Fibroblast of upper back skin (primary cell): ENCODE measurements at regions not wholly inside any gene's neighbourhood (a gene's known extent, or its start where the extent isn't known, plus 50 kb on each side); places are given as distances from the start of the nearest gene placed in this dataset.

Experiments
- DNase-seq: peaks from one replicate; pipeline ENCODE4 v3.0.0-alpha.2; 2013

DNA sequence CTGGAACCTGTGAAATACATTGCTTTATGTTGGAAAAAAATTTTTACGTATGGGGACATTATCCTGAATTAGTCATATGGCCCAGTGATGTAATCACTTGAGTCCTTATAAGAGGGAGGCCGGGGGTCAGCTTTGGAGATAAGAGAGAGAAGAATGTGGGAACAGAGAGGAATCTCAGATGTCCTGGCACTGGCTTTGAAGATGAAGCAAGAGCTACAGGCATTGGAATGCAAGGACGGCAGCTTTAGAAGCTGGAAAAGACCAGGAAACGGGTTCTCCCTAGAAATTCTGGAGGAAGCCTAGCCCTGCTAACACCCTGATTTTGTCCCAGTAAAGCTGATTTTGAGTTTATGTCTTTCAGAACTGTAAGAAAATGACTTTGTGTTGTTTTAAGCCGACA lies 1129.9 kb upstream of the GYPC start:
- DNase-seq: no peak

GRCh38 chr2:125535089-125535488 lies 1120.9 kb upstream of the GYPC start:
- DNase-seq: no peak

DNA sequence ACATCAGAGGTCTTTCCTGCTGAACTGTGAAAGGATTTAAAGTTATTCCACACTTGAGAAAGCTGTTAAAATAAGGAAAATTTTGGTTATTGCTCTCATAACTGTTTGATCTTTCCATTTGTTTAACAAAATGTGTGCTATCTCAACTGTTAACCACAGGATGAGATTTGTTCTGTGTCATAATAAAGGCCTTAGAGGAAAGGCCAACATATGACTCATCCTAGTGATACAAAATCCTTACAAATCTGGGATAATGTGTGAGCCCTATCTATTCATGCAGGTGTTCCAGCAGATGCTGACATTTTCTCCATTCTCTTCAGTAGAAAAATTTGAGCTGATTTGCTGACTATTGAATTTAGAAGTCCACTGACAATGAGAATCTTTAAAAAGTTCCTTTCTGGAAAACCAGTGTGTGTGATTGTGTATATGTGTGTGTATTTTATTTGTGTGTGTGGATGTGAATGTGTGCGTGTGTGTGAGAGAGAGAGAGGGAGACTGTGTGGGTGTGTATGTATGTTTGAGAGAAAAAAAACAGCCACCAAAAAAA lies 1111.9 kb upstream of the GYPC start:
- DNase-seq: no peak

DNA sequence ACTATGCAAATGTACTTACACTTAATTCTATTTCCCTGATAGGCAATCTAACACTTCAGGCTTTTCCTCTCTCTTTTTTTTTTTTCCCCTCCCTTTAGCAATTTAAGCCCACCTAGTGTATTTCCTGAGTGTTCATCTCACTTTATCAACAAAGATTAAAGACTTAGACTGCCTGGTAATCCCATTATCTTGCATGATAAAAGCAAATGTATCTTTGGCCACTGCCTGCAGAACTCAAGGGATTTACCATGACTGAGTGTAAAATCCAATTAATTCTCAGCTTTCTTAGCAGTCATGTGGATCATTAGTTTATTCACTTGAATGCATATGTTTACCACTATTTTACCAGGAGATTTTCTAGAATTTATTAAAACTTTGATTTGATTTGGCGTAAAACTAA lies 1102.2 kb upstream of the GYPC start:
- no peak for DNase-seq

DNA sequence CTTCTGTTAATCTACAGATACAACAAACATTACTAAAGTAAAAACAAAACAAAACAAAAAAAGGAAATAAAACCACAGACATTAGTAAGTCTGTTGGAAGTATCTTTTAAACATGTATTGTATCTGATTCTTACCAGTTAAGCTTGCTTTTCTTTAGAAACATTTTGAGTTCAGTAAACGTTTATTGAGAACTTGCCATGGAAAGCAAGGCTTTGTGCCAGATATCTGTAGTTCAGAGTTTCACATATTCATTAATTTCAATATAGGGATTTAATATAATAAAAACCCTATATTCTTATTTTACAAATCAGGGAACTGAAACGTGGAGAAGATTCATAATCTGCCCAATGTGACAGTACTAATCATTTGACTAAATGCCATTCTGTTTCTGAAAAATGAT lies 1101.0 kb upstream of the GYPC start:
- no peak for DNase-seq

- no peak for DNase-seq
These were observed 1096.8 kb upstream of the GYPC start for GRCh38 chr2:125559186-125559585.

- no peak for DNase-seq
These were observed 1095.1 kb upstream of the GYPC start for GRCh38 chr2:125560855-125561254.

DNA sequence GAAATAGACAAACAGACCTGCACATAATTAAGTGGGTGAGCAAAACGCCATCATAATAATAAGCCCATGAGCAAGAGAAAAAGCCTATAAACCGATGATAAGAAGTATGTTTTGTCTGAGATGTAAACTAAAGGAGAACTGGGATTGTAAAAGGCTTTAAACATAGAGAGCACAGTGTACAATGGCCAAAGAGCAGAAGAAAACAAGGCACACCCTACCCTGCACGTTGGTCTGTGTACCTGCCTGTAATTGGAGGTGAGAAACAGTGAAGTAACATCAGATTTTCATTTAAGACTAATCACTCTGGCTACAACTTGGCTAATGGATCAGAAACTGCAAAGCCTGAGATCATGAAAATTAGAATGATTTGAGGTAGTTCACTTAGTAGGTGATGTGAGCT lies 1094.7 kb upstream of the GYPC start:
- no peak for DNase-seq

DNA sequence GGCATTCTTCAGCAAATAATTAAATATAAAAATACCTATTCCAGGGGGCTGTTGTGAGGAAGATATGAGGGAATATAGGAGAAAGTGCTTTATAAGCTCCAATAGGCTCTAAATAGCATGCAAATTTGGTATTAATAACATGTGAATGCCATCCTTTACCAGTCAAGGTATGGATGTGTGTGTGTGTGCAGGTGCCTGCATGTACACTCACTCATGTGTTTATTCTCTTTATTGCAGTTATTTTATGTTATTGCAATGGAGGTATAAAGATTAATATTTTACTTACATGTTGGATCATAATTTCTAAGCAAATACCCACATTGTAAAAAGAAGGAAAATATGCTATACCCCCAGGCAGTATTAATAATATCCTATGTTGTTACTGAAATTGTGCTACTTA lies 1093.0 kb upstream of the GYPC start:
- no peak for DNase-seq

DNA sequence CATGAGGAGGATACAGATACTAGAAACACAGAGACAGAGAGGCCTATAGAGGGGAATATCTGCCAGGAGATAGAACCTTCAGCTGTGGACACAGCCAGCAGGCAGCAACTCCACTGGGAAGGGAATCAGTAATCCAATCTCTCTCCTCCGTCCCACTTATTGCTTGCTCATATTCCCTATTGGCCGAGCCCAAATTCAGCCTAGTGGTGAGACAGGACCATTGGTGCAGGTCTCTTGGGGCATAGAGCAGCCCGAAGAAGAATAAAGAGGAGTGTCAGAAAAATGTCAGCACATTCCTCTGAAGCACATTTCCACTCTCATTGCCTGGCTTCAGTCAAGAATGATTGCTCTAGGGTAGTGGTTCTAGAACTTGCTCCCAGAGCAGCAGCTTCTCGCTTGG lies 1091.5 kb upstream of the GYPC start:
- no peak for DNase-seq

- DNase-seq: no peak
These were observed 1089.5 kb upstream of the GYPC start for GRCh38 chr2:125566422-125566821.

- no peak for DNase-seq
These were observed 1088.9 kb upstream of the GYPC start for GRCh38 chr2:125567100-125567499.

DNA sequence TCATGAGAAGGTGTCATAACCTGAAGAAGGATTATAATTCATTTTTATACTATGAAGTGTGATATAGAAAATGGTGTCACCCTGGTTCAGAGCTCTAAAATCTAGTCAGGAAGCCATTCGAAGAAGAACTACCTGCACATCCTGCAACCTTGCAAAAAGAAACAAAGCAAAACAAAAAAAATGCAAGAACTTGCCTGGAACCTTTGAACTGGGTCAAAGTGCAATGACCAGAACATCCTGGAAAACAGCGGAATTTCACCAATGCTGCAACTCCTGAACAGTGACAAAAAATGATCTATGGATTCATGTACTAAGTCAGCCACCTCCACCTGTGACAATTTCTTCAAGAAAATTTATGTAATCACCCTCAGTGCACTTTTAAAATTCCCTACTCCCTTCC lies 1083.3 kb upstream of the GYPC start:
- no peak for DNase-seq

GRCh38 chr2:125573432-125573831 lies 1082.5 kb upstream of the GYPC start:
- DNase-seq: no peak

DNA sequence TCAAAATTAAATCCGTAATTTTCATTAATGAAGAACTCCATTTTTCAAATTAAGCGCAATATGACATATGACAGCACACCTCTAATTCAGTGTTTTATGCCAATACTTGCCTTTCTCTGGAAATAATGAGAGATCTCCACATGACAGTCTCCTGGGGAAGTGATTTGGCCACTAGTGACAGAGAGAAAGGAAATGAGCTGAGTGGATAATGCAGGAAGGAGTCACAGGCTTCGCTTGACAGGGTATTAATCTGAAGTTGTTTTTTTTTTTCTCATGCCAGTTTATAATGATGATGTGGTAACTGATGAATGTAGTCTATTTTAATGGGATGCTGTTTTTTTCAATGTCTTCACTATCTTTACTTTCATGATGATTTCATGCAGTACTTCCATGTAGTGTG lies 1079.4 kb upstream of the GYPC start:
- no peak for DNase-seq

GRCh38 chr2:125581557-125581956 lies 1074.4 kb upstream of the GYPC start:
- no peak for DNase-seq

- DNase-seq: no peak
These were observed 1073.4 kb upstream of the GYPC start for GRCh38 chr2:125582516-125582915.

DNA sequence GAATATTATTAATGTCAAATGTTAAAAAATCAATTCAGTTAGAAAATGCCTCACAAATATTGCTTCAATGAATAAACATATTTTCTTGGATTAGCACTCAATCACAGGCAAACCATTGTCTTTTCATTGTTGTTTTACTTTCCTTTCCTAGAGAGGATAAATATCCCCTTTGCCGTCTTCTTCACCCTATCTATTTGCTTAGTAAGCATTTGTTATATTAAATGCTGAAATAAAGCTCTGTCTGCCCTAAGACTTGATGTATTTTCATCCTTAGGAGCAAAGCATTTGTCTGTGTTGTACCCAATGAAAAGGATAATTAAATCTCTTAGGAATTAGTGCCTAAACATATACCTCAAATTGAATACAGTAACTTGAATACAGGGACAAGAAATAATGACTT lies 1071.2 kb upstream of the GYPC start:
- no peak for DNase-seq

DNA sequence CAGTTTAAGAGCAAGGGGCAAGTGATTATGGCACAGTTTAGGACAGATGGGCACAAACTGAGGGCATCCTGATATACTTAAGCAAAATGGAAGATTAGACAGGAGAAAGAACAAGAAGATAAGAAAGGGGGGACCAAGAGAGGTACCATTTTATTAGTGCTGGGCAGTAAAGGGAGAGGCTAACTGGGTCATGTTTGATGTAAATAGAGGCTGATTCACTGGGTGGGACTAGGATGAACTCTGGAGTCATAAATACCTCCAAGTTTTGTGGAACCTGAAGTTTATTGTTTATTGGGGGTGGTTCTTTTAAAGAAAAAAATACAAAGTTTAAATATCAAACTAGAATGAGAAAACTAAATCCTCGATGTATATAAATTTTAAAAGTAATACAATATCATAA lies 1067.2 kb upstream of the GYPC start:
- no peak for DNase-seq

DNA sequence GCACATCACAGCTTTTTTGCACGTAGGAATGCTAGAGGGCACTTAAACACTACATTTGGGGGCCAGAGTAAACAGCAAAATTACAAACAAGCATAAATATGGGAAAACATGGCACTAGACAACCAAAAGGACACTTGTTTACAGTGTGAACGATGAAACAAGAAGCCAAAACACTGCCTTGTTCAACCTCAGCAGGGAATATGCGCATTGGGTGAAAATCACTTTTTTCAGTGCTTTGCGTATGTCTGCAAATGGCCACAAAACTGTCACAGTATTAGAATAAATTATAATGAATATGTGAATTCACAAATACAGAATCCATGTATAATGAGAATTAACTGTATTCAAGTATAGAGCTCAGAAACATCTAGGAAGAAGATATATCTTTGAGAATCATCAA lies 1064.0 kb upstream of the GYPC start:
- DNase-seq: no peak

DNA sequence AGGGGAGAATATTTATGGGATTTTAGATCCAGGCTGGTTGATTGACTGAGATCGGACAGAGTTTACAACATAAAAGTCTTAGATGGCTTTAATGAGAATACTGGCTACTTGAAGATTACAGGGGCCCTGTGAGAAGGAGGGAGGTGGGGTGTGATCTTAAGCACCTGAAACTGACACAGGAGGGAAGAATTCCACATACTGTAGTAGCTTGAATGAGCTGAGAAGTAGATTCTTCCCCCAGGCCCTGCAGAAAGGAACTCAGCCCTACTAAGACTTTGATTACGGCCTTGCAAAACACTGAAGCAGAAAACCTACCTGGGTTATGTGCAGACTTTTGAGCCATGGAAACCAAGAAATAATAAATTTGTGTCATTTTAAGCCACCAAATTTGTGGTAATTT lies 1062.9 kb upstream of the GYPC start:
- no peak for DNase-seq

DNA sequence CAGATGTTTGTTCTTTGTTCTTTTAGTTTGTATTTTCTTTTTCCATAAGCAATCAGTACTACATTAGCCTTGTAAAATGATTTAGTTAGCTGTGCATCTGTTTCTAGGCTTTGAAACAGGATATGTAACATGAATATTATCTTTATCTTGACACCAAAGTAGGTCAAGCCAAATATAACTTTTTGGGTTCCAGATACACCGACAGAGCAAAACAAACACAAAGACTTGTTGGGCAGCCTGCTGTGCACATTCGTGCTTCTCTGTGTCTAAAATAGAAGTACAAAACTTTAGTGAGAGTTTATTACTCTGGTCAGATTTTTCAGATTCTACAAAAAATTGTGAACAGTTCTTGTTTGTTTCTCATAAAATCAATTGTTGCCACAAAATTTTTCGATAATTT lies 1059.3 kb upstream of the GYPC start:
- DNase-seq: no peak

DNA sequence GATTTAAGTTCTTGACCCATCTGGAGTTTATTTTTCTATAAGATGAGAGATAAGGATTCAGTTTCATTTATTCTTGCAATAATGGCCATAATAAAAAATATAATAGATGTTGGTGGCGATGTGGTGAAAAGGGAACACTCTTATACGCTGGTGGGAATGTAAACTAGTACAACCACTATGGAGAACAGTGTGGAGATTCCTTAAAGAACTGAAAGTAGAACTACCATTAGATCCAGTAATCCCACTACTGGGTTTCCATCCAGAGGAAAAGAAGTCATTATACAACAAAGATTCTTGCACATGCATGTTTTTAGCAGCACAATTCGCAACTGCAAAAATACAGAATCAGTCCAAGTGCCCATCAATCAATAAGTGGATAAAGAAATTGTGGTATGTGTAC lies 1040.5 kb upstream of the GYPC start:
- no peak for DNase-seq

GRCh38 chr2:125630377-125630776 lies 1025.6 kb upstream of the GYPC start:
- no peak for DNase-seq

GRCh38 chr2:125634662-125635061 lies 1021.3 kb upstream of the GYPC start:
- no peak for DNase-seq

GRCh38 chr2:125638345-125638744 lies 1017.6 kb upstream of the GYPC start:
- no peak for DNase-seq
